NCI-H82 treated with DMSO at 0.1 percent for 48 hours (cell line): ENCODE measurements at regions not wholly inside any gene's neighbourhood (a gene's known extent, or its start where the extent isn't known, plus 50 kb on each side); places are given as distances from the start of the nearest gene placed in this dataset.

ENCODE experiments used
- DNase-seq: peaks from one replicate; lab custom pipeline; 2025; ENCODE audit not compliant: unreplicated experiment; lab: John Stamatoyannopoulos, UW

GRCh38 chr14:22081337-22081736, 407.7 kb upstream of the OR4E1 start:
- no peak for DNase-seq

- DNase-seq, result no peak
Observed at GRCh38 chr14:22079766-22080165, 406.1 kb upstream of the OR4E1 start.

DNA sequence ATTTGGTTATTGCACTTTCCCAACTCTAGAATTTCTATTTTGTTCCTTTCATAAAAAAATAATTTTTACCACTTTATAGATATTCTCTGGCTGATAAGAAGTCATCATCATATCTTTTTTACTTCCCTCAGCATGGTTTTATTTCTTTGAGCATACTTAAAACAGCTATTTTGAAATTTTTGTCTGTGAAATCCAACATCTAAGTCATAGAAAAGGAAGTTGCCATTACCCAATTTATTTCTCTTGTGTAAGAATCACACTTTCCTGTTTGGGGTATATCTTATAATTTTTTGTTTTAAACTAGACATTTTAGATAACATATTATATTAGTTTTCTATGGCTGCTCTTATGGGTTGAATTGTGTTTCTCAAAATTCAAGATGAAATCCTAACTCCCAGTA, 400.2 kb upstream of the OR4E1 start:
- no peak for DNase-seq

DNA sequence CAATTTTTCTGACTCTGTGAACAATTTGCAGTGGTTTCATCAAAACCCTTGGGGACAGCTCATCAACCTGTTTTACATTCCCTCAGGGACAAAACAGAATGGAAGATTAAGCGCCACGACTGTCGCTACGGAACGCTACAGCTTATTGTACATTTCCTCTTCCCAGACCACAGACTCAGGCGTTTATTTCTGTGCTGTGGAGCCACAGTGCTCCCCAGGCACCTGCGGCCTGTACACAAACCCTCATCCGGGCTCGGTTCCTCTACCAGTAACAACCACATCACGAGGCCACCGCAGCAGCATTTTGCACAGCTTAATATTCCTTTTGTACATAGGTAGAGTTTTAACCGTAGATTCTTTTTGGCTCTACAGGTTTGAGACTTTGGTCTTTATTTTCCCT, 397.4 kb upstream of the OR4E1 start:
- DNase-seq, result no peak

DNA sequence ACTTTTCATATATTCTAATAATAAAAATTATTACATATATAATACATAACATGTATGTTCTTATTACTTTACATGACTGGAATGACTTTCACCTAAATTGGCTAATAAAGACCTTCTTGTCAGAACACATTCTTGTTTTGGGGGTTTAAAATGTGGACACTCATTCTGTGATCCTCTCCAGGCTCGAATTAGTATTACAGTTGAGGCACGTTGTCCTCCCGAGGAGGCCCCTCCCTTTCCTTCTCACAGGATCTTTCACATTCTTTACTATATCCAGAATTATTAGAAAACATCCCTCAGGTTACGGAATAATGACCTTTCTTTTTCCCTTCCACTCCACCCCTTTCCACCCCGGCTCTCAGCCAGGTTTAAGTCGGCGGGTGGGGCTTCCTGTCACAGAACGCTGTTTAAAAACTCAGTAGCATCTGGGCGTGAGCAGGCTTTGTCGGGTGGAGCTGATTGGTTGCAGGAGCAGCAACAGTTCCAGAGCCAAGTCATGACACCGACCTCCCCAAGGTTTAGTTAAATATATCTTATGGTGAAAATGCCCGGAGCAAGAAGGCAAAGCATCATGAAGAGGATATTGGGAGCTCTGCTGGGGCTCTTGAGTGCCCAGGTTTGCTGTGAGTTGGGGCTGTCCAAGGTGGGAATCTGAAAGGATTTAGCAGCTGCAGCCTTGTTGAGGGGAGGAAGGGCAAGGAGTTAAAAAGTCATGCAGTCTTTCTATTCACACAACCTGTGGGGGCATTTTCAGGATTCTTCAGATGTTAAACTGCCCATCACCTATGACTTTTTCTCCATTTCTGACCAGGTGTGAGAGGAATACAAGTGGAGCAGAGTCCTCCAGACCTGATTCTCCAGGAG, 396.7 kb upstream of the OR4E1 start:
- DNase-seq, result no peak

GRCh38 chr14:22065347-22065746, 391.7 kb upstream of the OR4E1 start:
- no peak for DNase-seq

GRCh38 chr14:22059201-22059600, 385.6 kb upstream of the OR4E1 start:
- DNase-seq, result no peak

- no peak for DNase-seq
Observed at GRCh38 chr14:22052795-22053194, 379.2 kb upstream of the OR4E1 start.

DNA sequence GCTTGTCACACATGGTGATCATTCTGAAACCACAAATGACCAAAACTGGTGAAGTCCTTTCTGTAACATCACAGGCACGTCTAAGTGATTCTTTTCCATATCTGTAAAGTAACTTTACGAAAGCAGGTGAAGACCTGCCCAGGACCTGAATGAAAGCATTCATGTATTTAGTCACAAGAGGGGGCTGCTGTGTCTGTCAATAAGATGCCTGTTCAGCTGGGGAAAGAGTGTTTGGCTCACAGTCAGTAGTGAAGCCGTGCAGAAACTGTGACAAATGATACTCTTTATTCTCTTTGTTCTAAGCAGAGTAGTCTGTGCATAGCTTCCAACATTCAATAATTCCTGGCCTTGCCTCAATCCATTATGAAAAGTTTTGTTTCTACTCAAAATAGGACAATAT, 373.5 kb upstream of the OR4E1 start:
- DNase-seq, result no peak

DNA sequence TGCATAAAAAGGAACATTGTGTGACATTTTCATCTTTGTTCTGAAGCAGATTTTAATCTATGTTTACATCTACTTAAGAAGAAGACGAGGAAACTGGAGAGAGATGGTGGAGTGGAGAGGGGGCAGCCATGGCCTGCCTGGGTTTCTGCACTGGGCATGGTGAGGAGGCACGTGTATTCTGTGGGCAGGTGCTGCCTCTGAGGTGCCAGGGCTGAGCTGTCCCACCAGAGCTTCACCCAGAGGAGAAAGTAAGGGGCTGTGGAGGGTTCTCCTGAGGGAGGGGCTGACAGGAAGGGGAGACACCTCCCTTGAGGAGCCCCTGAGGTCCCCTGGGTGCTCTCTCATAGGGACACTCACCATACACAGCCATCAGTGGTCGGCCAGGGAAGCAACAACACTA, 372.4 kb upstream of the OR4E1 start:
- no peak for DNase-seq

DNA sequence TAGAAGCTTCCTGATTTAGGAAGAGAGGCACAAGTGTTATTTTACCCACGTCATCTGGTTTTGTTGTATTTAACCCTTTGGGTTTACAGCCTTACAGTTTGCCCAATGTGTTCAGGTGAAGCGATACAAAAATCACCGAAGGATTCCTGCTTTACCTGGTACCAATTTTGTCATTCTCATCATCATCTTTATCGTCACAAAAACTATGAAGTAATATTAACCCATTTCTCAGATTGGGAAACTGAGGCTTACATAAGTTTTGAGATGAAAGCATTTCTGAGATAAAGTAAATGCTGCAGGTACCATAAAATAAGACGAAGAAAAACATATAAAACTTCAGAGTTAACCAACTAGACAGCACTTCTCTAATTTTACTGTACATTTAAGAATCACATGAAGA, 370.6 kb upstream of the OR4E1 start:
- DNase-seq, result no peak

- DNase-seq, result no peak
Observed at GRCh38 chr14:22040781-22041125, 367.1 kb upstream of the OR4E1 start.

DNA sequence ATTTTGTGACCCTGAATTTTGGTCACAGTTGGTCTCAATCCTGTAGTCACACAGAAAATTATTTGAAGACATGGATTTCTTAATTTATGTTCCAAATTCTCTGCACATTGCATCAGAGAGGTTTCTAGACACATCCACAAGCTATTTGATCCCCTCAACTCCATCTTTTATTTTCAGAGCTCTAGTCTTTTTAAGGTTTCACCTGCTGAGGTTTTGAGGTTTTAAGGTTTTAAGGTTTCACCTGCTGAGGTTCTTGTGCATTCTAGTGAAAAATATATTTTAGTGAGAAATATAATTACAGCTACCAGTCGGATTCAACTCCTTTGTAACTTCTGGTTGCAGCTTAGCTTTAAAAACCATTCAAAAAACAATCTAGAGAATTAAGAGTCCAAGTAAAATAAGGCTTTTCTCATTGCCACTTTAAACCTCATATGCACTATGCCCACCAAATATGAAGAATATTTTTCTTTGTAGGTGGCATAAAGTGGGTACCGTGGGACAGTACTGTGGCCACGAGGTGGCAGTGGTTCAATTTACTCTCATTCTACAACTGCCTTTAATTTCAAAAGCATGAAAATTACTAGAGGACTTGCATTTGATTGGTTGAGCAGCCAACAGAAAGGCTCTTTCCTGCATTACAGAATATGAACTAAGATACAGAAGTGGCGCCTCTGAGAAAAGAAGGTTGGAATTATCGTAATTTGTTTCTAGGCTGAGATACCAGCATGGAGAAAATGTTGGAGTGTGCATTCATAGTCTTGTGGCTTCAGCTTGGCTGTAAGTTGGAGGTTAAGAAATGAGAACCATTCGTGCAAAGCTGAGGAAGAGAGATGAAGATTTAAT, 366.5 kb upstream of the OR4E1 start:
- no peak for DNase-seq

DNA sequence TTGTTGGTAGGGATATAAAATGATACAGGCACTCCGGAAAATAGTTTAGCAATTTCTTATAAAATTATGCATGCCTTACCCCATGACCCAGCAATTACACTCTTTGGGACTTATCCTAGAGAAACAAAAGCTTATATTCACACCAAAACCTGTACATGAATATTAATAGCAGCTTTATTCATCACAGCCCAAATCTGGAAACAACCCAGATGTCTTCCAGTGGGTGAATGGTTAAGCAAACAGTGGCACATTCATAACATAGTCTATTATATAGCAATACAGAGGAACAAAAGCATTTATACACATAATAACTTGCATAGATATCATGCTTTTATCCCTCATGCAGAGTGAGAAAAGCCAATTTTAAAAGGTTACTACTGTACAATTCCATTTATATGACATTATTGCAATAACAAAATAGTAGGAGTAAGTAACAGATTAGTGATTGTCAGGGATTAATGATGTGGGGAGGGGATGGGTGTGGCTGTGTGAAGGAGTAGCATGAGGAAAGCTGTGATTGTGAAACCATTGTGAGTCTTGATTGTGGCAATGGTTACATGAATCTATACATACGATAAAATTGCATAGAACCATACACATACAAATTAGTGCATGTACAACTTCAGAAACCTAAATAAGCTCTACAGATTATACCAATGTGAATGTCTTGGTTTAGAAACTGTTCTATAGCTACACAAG, 363.1 kb upstream of the OR4E1 start:
- no peak for DNase-seq

GRCh38 chr14:22026527-22026926, 352.9 kb upstream of the OR4E1 start:
- DNase-seq, result no peak

DNA sequence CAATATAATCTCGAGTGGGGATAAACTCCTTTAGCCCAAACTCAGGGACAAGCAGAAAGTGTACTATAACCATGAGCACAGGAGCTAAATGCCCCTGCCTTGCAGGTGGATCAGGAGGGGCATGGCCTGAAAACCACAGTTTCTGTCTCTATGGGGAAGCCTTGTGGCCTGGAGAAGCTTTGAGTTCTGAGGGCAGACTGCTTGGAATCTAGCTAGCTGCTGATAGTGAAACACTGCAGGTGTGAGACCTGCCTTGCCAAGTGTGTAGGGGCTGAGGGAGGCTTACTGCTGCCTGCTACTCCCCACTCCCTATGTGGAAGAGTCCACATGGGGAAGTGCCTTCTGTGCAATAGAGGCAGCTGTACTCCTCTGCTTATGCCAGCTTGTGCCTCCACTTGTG, 352.3 kb upstream of the OR4E1 start:
- DNase-seq, result no peak

- DNase-seq, result peak; percentile 84
Observed at GRCh38 chr14:22024137-22024536, 350.5 kb upstream of the OR4E1 start.

- DNase-seq, result no peak
Observed at GRCh38 chr14:22018890-22019289, 345.3 kb upstream of the OR4E1 start.

DNA sequence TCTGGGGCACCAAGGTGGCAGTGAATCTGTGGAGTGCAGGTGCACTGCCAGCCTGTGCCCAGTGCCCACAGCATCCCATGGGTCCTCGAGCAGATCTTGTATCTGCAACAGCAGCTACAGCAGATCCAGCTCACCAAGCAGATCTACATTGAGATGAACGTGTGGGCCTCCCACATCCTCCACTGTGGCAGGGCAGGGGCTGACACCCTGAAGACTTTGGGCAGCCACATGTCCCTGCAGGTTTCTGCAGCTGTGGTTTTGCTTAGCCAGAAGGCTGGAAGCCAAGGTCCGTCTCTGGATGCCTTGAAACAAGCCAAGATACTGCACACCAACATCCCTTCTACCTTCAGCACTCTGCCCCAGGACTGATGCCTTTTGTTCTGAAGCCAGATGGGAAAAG, 338.8 kb upstream of the OR4E1 start:
- no peak for DNase-seq

DNA sequence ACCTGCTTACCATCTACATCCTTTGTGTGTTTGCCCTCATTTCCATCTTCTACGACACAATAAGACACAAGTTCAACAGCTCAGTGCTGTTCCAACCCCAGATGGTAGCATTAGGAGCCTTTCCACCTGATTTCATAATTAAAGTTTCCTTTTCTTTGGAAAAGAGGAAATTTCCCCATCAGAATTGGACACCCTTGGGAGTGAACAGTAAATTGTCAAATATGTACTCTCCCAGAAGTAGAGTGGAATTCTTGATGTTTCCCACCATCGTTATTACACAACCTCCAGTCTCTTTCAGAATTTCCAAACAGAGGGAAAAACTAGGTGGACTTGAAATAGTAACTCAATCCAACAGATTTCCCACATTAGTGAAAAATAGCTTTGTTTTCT, 337.6 kb upstream of the OR4E1 start:
- DNase-seq, result no peak

GRCh38 chr14:22010545-22011252, 337.1 kb upstream of the OR4E1 start:
- no peak for DNase-seq
